Upper lobe of left lung (tissue), 4 donors: ENCODE measurements at regions not wholly inside any gene's neighbourhood (a gene's known extent, or its start where the extent isn't known, plus 50 kb on each side); places are given as distances from the start of the nearest gene placed in this dataset.

Source experiments
- CTCF ChIP-seq, 6 experiments: fragments of 450-650 bp in 4 of 6; fragments of 200-600 bp in 2 of 6; sonication (generic) in 2 of 6; IDR thresholded peaks; one replicate each; pipeline ENCODE4 v1.5.1; 2016 to 2019; ENCODE audit warnings: antibody characterized with exemption in 6 of 6
- POLR2A ChIP-seq, 4 donors: fragments of 450-650 bp; IDR thresholded peaks; one replicate each; pipeline ENCODE4 v1.5.1; 2016 to 2017; ENCODE audit warnings: antibody characterized with exemption in 4 of 4, mild to moderate bottlenecking in 2 of 4
- POLR2AphosphoS5 ChIP-seq, 2 donors: sonication (generic); formaldehyde crosslinking; IDR thresholded peaks; one replicate each; pipeline ENCODE4 v1.5.1; 2017; ENCODE audit warnings: antibody characterized with exemption in 2 of 2

GRCh38 chr20:47843886-47844567 lies 58.7 kb upstream of the SULF2 start:
- TF ChIP-seq CTCF (IDR thresholded peaks at IDR 0.05) (no peak), POLR2A (IDR thresholded peaks at IDR 0.05) (no peak), POLR2AphosphoS5 (IDR thresholded peaks at IDR 0.05) (no peak)
